WERI-Rb-1 (cell line): ENCODE measurements at regions not wholly inside any gene's neighbourhood (a gene's known extent, or its start where the extent isn't known, plus 50 kb on each side); places are given as distances from the start of the nearest gene placed in this dataset.

Source experiments
- DNase-seq: peaks from one replicate; pipeline ENCODE4 v3.0.0-alpha.2; 2020
- H3K27ac ChIP-seq: fragments of 250-450 bp; sonication (Bioruptor Pico); 2 replicates; pipeline ENCODE4 v1.5.1; 2020; ENCODE audit warnings: mild to moderate bottlenecking, moderate library complexity
- H3K27me3 ChIP-seq: fragments of 250-450 bp; sonication (Bioruptor Pico); 2 replicates; pipeline ENCODE4 v1.5.1; 2021; ENCODE audit warnings: mild to moderate bottlenecking, low read depth, moderate library complexity; ENCODE audit not compliant: insufficient read depth, severe bottlenecking
- H3K36me3 ChIP-seq: fragments of 250-450 bp; sonication (Bioruptor Pico); 2 replicates; pipeline ENCODE4 v1.5.1; 2020; ENCODE audit warnings: mild to moderate bottlenecking, moderate library complexity
- H3K4me3 ChIP-seq: 2 replicates; pipeline ENCODE4 v1.5.1; 2011; ENCODE audit warnings: low read depth, mild to moderate bottlenecking, control low read depth, low read length
- H3K9me3 ChIP-seq: fragments of 250-450 bp; sonication (Bioruptor Pico); 2 replicates; pipeline ENCODE4 v1.5.1; 2021; ENCODE audit warnings: mild to moderate bottlenecking, moderate library complexity; ENCODE audit not compliant: severe bottlenecking
- TF ChIP-seq, protein P1 (sequence below): IDR thresholded peaks from 2 replicates; pipeline ENCODE4 v1.5.1; 2011; ENCODE audit warnings: low read depth, mild to moderate bottlenecking, control low read depth, inconsistent platforms, low read length

DNA sequence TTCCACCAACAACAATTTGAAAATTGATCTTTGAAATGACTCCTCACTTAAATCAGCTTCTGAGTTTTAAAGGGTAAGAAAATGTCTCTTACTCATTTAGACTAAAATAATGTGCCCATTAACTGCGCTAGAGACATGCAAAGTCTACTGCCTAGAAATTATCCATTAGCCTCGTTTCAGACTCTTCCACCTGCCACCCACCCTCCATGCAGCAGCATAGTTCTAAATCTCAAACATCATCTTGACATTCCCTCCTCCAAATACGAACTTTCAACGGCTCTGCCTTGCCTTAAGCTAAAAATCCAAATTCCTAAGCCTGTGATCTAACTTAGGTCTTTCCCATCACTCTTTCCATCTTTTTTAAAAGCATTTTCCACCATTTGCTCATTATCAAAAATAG, 66.6 kb upstream of the ST8SIA2 start:
- Histone ChIP-seq H3K27ac (peak overlapping the region; percentile 81), H3K27me3 (no peaks in the 10 kb centered on the region), H3K9me3 (peaks cover under 1% of the 10 kb centered on the region), H3K36me3 (no peaks in the 10 kb centered on the region), H3K4me3 (no peak overlapping the region)
- TF ChIP-seq, protein P1, sequence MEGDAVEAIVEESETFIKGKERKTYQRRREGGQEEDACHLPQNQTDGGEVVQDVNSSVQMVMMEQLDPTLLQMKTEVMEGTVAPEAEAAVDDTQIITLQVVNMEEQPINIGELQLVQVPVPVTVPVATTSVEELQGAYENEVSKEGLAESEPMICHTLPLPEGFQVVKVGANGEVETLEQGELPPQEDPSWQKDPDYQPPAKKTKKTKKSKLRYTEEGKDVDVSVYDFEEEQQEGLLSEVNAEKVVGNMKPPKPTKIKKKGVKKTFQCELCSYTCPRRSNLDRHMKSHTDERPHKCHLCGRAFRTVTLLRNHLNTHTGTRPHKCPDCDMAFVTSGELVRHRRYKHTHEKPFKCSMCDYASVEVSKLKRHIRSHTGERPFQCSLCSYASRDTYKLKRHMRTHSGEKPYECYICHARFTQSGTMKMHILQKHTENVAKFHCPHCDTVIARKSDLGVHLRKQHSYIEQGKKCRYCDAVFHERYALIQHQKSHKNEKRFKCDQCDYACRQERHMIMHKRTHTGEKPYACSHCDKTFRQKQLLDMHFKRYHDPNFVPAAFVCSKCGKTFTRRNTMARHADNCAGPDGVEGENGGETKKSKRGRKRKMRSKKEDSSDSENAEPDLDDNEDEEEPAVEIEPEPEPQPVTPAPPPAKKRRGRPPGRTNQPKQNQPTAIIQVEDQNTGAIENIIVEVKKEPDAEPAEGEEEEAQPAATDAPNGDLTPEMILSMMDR = no peak
- DNase-seq = no peak

DNA sequence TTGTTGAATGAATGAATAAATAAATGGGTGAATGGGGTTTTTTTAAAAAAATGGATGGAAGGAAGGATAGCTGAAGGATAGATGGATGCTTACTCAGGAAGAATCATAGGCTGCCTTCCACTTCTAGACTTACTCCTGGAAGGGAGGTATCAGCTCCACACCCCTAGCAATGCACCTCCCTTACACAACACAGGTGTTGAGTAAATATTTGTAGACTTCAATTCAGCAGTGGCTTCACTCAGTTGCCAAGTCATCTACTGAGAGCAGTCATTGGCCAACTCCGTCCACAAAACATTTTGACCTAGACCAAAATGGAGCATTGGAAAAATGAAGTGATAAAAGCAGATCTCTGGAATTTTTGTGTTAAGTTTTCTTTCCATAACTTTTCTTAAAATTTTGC, 65.5 kb upstream of the ST8SIA2 start:
- H3K9me3 ChIP-seq = peaks cover 4% of the 10 kb centered on the region
- no peak overlapping the region for H3K4me3 ChIP-seq
- peak overlapping the region; percentile 81 for H3K27ac ChIP-seq
- TF ChIP-seq, protein P1 = no peak
- no peaks in the 10 kb centered on the region for H3K27me3 ChIP-seq
- no peaks in the 10 kb centered on the region for H3K36me3 ChIP-seq
- no peak for DNase-seq

DNA sequence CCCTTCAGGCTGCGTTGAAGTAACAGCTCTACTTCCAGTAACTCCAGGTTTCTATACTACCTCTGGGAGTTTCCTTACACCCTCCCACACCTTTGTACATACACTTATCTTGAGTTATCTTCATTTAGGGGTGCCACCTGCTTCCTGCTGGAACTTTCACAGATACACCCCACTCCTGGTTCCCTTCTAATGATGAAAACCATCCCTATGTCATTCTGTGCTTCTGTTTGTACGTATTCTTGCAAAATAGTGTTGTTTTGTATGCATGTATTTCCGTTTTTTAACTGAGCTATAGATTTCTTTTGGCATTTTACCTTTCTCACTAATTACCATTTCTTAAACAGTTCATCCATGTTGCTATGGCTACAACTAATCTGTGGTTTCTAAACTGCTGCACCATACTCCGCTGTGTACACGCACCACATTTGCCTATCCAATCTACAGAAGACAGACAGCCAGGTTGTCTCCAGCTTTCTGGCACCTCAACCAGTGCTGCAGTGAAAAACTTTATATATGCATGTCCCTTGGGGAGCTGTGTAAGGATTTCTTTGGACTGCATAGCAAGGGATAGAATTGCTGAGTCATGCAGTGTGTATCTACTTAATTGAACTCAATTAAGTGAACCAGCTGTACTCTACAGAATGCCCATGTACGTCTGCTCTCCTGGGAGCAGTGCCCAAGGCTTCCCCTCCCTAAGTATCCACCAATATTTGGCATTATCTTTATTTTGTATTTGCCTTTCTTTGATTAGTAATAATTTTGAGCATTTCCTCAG, 61.4 kb upstream of the ST8SIA2 start:
- DNase-seq = no peak
- TF ChIP-seq, protein P1 = no peak

DNA sequence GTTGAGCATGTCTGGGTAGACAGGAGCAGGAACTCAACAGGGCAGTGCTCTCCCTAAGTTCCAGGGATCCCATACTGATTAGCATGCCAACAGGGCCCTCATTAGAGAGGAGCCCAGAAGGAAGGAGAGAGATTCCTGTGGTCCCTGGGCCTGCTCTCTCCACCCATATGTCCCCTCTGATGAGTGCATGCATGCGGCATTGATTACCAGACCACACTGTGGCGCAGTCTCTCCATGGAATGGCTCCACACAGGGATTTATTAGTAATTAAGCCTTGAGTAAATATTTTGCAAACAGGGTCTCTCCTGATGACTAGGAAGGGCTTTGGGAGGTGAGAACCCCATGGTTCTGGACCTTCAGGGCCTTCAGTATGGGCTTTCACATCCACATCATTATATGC, 60.0 kb upstream of the ST8SIA2 start:
- peaks cover 4% of the 10 kb centered on the region for H3K9me3 ChIP-seq
- no peak overlapping the region for H3K27ac ChIP-seq
- no peak for DNase-seq
- TF ChIP-seq, protein P1 = no peak
- H3K36me3 ChIP-seq = no peaks in the 10 kb centered on the region
- no peak overlapping the region for H3K4me3 ChIP-seq
- H3K27me3 ChIP-seq = no peaks in the 10 kb centered on the region

More for the DNA sequence above, 61.4 kb upstream of the ST8SIA2 start:
- H3K4me3 ChIP-seq = no peak overlapping the region
- no peaks in the 10 kb centered on the region for H3K27me3 ChIP-seq
- H3K36me3 ChIP-seq = no peaks in the 10 kb centered on the region
- H3K27ac ChIP-seq = no peak overlapping the region
- peaks cover 4% of the 10 kb centered on the region for H3K9me3 ChIP-seq

DNA sequence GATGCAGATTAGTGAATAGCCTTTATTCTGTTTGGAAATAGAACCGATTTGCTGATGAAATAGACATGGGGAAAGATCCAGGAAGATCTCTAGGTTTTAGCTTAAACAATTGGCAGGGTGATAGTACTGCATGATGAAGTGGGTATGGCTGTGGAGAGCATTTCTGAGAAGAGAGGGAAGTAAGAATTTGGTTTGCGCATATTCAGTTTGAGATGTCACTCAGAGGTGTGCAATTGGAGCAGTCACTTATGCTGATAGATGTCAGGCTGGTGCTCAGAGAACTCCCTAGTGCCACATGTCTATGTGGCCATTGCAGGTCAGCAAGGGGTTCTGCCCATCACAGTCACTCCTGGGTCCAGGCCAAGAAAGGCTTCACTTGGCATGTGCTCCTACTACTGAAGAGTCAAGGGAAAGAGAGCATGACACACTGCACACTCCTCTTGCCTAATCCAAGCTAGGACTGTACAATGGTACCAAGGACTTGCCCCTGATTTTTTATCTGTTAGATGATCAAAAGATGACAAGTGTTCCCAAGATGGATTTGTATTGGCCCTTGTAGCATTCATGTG, 57.2 kb upstream of the ST8SIA2 start:
- no peak for DNase-seq
- H3K4me3 ChIP-seq = no peak overlapping the region
- H3K27me3 ChIP-seq = no peaks in the 10 kb centered on the region
- peaks cover 4% of the 10 kb centered on the region for H3K9me3 ChIP-seq
- TF ChIP-seq, protein P1 = no peak
- no peak overlapping the region for H3K27ac ChIP-seq
- H3K36me3 ChIP-seq = no peaks in the 10 kb centered on the region
